ENCODE measurements at regions not wholly inside any gene's neighbourhood (a gene's known extent, or its start where the extent isn't known, plus 50 kb on each side); places are given as distances from the start of the nearest gene placed in this dataset.

GRCh38 chr18:48473816-48474215, 64.6 kb upstream of the ZBTB7C start:
- TF ChIP-seq CTCF (IDR thresholded peaks at IDR 0.05; ENCODE audit: extremely low read depth in 1 of 2, insufficient read depth in 1 of 2, low read depth in 1 of 2, low read length in 2 of 2) (no peak), POLR2AphosphoS5 (IDR thresholded peaks at IDR 0.05; ENCODE audit: insufficient read depth, low read depth, low read length) (no peak), POLR2A (IDR thresholded peaks at IDR 0.05; ENCODE audit: low read depth, low read length) (no peak), EZH2 (IDR thresholded peaks at IDR 0.05; ENCODE audit: borderline replicate concordance, low read depth, low read length, severe bottlenecking) (no peak), MAX (IDR thresholded peaks at IDR 0.05; ENCODE audit: insufficient read depth, insufficient read length) (no peak), MYC (IDR thresholded peaks at IDR 0.05; ENCODE audit: low read depth, low read length) (no peak)

Data from endothelial cell of umbilical vein (primary cell).